ENCODE measurements at regions not wholly inside any gene's neighbourhood (a gene's known extent, or its start where the extent isn't known, plus 50 kb on each side); places are given as distances from the start of the nearest gene placed in this dataset.
A peak's percentile ranks its signal among the peaks of the same experiment; 100 is the strongest.

DNA sequence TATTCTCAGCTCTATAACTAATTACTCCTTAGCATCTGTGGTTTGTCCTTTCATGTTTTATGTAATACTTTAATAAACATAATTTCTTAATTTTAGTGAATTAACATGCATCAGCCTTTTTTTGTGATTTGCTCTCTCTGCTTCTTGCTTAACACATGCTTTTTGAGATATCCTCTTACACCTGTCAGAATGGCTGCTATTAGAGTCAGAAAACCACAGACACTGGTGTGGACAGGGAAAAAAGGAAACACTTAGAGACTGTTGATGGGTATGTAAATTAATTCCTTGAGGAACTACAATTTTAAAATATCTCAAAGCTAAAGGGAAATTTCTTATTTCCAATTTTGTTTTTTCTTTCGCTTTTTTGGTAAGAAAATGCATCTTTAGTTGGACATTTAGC, 549.0 kb downstream of the ZNF804A start:
- no peak for DNase-seq

DNA sequence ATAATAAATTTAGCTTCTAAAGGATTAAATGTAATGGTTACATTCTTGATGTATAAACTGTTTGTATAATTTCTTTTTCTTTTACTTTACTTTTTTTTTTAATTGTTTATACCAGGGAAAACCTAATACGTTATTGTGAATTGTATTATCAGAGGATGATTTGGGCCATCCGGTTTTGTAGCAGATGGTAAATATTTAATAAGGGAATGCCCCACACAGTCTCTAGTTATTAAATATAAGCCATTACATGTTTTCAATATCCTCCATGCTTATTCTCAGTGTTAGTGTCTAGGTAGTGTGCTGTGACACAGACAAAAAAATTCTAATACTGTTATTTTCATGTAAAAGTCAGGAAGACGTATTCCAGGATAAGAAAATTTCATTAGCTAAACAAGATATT, 553.9 kb downstream of the ZNF804A start:
- no peak for DNase-seq

GRCh38 chr2:185161701-185162100, 563.4 kb downstream of the ZNF804A start:
- DNase-seq = no peak

DNA sequence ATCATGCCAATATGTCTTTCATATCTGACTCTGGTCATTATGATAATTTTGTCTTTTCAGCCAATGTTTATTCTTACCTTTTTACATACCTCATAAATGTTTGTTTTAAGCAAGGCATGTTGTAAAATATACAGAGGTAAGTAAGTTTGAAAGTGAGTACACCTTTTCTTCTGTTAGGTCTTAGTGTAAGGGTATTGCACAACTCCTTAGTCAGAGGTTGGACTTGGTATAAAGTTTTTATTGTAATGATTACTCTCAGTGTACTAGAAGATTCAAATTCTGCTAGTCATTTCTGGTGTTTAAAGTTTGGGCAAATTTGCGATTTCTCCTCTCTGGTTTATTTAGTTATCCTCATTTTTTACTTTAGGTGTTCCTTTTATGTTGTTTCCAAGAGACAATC, 564.3 kb upstream of the FSIP2 start:
- DNase-seq = no peak

DNA sequence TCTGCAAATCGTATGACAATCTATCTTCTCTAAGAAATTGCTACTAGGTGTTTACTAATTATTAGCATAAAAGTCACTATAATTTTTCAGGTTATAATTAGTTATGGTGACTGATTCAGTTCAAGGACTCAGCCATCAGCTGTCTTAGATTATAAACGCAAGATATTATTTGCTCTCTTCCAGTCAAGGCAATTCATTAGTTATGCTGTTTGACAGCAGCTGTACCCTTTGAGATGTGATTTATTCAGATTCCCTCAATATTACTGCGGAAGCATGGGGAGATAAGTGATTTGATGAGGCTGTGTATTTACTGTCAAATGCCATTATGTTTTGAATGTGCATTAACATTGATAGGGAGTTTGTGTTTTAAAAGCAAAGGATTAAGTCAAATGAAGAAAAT, 558.9 kb upstream of the FSIP2 start:
- DNase-seq = no peak

DNA sequence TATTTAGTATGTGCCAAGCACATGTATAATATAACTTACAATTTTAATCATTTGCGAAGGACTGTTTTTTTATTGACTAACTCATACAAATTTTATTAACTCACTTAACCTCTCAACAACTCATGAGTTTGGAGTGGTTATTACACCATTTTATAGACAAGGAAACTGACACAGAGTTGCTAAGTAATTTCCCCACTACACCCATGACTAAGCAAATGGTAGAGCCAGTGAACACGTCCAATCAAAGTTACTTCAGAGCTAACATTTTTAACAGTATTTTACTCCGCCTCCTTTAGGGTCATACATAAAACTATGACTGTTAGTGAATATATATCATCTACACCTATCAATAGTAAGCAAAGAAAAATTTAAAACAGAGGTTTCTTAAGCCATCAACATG, 556.7 kb upstream of the FSIP2 start:
- DNase-seq = no peak

GRCh38 chr2:185185044-185185443, 553.6 kb upstream of the FSIP2 start:
- no peak for DNase-seq

DNA sequence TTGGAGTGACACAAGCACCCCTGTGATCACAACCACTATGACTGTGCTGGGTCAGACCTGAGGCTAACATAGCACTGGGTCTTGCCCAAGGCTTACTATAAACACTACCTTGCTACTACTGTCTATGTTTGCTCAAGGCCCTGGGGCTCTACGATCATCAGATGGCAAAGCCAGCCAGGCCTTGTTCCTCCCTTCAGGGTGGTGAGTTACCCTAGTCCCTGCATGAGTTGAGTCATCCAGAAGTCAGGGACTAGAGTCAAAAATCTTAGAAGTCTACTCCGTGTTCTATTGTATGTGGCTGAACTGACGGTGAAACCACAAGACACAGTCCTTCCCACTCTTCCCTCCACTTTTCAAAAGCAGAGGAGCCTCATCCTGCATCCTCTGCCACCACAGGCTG, 551.2 kb upstream of the FSIP2 start:
- no peak for DNase-seq

DNA sequence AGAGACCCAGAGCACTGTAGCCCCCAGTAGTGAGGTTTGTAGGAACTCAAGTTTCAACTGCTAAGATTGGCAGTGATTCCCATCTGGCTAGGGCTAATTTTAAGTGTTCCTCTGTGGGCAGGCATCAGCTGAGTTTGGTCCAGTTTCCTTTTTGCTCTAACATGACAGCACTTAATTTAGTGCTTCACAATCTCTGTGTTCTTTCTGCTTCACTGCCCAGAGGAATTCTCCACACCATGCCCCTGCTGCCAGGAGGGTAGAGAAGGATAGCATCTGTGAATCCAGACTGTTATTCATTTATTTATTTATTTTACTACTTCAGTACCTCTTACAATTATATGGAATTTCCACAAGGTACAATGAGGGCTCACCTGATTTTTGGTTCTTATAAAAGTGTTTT, 549.9 kb upstream of the FSIP2 start:
- peak in 1 of 14 donors; percentile 96 for DNase-seq

GRCh38 chr2:185201063-185201462, 537.5 kb upstream of the FSIP2 start:
- no peak for DNase-seq

GRCh38 chr2:185202381-185202780, 536.2 kb upstream of the FSIP2 start:
- DNase-seq = peak in 1 of 14 donors; percentile 94

- DNase-seq = peak in 1 of 14 donors; percentile 47
Observed at GRCh38 chr2:185202945-185203528, 535.6 kb upstream of the FSIP2 start.

GRCh38 chr2:185208261-185208660, 530.3 kb upstream of the FSIP2 start:
- no peak for DNase-seq

- DNase-seq = no peak
Observed at GRCh38 chr2:185215497-185215896, 523.1 kb upstream of the FSIP2 start.

DNA sequence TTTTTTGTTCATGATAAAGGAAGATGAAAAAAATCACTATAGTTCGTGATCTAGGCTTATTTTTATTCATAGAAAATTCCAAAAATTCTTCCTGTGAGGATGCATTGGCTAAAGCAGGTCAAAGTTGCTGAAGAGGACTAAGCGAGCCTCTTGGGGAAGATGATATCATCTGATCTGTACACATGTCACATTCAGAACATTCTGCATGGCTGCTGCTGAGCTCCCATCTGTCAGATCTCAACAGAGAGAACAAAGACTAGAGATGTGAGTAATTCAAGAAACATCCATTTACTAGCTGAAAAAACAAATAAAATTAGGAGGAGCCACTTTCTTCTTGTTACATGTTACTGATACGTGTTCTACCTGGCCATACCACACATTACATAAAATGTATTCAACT, 518.6 kb upstream of the FSIP2 start:
- peak in 2 of 14 donors; percentile 15 to 97 for DNase-seq

DNA sequence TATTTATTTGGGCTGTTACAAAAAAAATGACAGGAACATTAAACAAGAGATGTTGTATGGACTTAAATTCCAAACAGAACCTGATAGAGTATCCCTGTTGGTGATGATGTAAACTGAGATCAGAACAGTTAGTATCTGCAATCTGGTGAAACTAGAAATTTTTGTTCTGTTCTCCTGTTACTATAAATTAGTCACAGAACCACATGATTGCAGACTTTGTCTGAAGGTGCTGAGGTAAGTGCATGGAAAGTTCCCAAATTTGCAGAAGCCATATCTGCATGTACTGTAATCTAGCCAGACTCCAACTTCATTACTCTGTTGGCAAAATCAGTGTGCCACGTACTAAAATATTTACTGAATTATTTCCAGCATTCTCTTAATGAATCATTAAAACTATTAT, 516.3 kb upstream of the FSIP2 start:
- DNase-seq = peak in 1 of 14 donors; percentile 52

DNA sequence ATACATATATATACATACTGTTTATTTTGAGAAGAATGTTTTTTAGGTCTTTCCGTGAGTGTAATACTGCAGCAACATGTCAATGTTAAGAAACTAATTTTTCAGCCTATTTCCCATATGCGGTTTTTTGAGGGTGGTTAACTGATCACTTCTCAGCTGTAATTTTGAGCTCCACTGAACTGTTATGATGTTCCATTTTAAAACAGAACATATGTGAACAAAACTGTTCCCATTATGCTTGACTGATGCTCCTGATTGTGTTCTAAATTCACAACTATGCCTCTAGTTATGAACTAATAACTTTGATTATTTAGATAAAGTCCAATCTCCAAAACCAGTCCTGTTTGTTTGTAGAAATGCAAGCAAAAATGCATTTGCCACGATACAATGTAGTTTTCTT, 511.2 kb upstream of the FSIP2 start:
- DNase-seq = peak in 1 of 14 donors; percentile 51

DNA sequence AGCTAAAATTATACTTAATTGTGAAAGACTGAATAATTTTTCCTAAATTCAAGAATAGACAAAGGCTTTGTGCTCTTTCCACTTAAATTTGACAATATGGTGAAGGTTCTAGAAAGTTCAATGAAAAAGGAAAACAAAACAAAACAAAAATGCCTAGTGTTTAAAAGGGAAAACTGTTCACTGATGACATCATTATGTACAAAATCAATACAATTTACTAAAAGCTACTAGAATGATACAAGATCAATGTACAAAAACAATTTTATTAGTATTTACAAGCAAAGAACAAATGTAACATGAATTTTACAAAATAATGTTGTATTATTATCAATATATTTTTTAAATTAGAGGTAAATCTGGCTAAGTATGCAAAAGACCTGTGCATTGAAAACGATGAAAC, 499.1 kb upstream of the FSIP2 start:
- DNase-seq = no peak

- no peak for DNase-seq
Observed at GRCh38 chr2:185240796-185241195, 497.8 kb upstream of the FSIP2 start.

DNA sequence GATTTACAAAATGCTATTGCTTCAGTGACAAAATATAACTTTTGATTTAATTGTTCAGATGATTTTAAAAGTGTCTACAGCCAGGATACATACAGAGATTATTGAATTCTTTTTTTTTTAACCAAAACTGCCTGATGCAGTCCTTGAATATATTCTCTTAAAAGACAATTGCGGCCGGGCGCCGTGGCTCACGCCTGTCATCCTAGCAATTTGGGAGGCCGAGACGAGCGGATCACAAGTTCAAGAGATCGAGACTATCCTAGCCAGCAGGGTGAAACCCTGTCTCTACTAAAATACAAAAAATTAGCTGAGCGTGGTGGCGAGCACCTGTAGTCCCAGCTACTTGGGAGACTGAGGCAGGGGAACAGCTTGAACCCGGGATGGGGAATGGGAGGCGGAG, 497.0 kb upstream of the FSIP2 start:
- no peak for DNase-seq

DNA sequence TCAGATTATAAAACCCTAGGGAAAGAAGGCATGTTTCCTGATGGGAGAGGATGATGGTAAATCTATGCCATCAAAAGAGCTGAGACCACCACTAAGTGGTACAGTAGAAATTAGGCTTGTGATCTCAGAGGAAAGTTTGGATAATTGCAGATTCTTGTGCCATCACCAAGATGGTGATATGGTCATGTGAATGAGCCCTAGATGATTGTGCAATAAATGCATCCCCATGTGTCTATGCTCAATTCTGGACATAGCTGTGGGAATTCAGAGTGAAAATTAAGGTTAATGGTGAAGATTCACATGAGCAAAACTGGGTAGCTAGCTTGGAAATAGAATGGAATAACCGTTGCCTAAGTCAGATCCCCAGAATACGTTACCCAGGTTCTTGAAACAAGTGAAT, 496.1 kb upstream of the FSIP2 start:
- no peak for DNase-seq

- DNase-seq = no peak
Observed at GRCh38 chr2:185245216-185245615, 493.4 kb upstream of the FSIP2 start.

DNA sequence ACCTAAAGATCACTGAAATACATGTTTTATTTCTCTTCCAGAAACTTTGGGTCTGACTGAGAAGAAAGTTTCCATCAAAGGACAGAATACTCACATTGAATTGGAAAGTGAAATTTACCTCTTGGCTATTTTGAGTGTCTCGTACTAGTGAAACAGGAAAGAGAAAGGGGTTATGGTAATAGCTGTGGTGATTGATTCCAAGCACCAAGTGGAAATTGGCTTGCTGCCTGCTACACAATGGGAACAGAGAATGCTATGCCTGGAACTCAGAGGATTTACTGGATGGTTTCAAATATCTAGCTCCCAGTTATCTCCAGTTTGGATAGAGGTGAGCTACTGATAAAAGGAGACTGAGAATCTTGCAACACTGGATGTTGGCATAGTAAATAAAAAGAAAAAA, 492.8 kb upstream of the FSIP2 start:
- DNase-seq = no peak

- no peak for DNase-seq
Observed at GRCh38 chr2:185246717-185247116, 491.9 kb upstream of the FSIP2 start.

DNA sequence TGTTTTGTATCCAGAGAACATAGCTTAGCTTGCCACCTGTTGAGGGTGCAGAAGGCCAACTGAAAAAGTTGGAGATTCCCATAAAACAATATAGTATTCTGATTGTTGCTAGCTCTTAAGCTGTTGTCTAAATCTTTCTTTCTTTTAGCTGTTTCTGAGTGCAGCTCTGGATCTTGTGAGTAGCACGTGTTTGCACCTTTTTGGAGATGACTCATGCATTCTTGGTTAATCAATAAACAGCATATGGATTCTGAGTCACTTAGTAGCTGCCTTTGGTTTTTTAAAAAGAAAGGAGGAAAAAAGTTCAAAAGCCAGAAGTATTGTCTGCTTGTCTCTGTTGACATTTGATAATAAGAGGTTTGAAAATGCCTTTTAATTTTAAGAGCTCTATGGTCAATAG, 483.0 kb upstream of the FSIP2 start:
- DNase-seq = no peak
